SK-N-SH (cell line): ENCODE measurements at regions not wholly inside any gene's neighbourhood (a gene's known extent, or its start where the extent isn't known, plus 50 kb on each side); places are given as distances from the start of the nearest gene placed in this dataset.

Experiments
- CTCF ChIA-PET: fragments of 300-600, 350-600 bp; formaldehyde crosslinking; extraction: SDS; loops from one replicate; lab custom pipeline; 2021; lab: Yijun Ruan, JAX
- POLR2A ChIA-PET: fragments of 350-600 bp; sonication (Branson Sonifier 250); formaldehyde crosslinking; extraction: SDS; loops from one replicate; lab custom pipeline; 2020; ENCODE audit warnings: antibody characterized with exemption, inconsistent platforms; lab: Yijun Ruan, JAX
- DNase-seq: peaks from one replicate; pipeline ENCODE4 v3.0.0; 2012
- H2AFZ ChIP-seq: fragments of 200-600 bp; sonication (generic); 2 replicates; pipeline ENCODE4 v1.8.1; 2016; ENCODE audit warnings: antibody characterized with exemption, mild to moderate bottlenecking, low read depth
- H3F3A ChIP-seq: fragments of 200-600 bp; sonication (generic); replicated peaks from 2 replicates; pipeline ENCODE3; 2016; ENCODE audit warnings: antibody characterized with exemption, mild to moderate bottlenecking; ENCODE audit not compliant: insufficient read depth
- H3K27ac ChIP-seq, 2 experiments: fragments of 200-500 bp in 1 of 2; fragments of 200-600 bp in 1 of 2; sonication (Bioruptor generic) in 1 of 2; sonication (generic), shearing (Covaris generic) in 1 of 2; 2 replicates each; pipeline versions ENCODE4 v1.5.1 to v1.6.1; 2014 to 2016; ENCODE audit warnings: low read depth in 2 of 2, inconsistent platforms in 1 of 2, low read length in 1 of 2, mild to moderate bottlenecking in 1 of 2, mixed read lengths in 1 of 2
- H3K27me3 ChIP-seq: fragments of 200-600 bp; sonication (generic), shearing (Covaris generic); 2 replicates; pipeline ENCODE4 v1.6.1; 2016; ENCODE audit warnings: mixed run types; ENCODE audit not compliant: insufficient read depth
- H3K36me3 ChIP-seq, 2 experiments: fragments of 200-500 bp in 1 of 2; fragments of 200-600 bp in 1 of 2; sonication (Bioruptor generic) in 1 of 2; sonication (generic) in 1 of 2; replicated peaks in 1 of 2; 2 replicates each; pipeline versions ENCODE3 to v1.5.1; 2014 to 2016; ENCODE audit warnings: low read length in 1 of 2, mild to moderate bottlenecking in 1 of 2; ENCODE audit not compliant: insufficient read depth in 2 of 2, control insufficient read depth in 1 of 2
- H3K4me1 ChIP-seq, 2 experiments: fragments of 200-500 bp in 1 of 2; fragments of 200-600 bp in 1 of 2; sonication (Bioruptor generic) in 1 of 2; sonication (generic), shearing (Covaris generic) in 1 of 2; 2 replicates each; pipeline versions ENCODE4 v1.5.1 to v1.6.1; 2014 to 2016; ENCODE audit warnings: low read depth in 1 of 2, low read length in 1 of 2, mixed run types in 1 of 2; ENCODE audit not compliant: insufficient read depth in 2 of 2, control insufficient read depth in 1 of 2
- H3K4me2 ChIP-seq: fragments of 200-600 bp; sonication (generic), shearing (Covaris generic); 2 replicates; pipeline ENCODE4 v1.6.1; 2017; ENCODE audit warnings: mixed run types
- H3K4me3 ChIP-seq, 2 experiments: fragments of 200-500 bp in 1 of 2; fragments of 200-600 bp in 1 of 2; sonication (Bioruptor generic) in 1 of 2; sonication (generic), shearing (Covaris generic) in 1 of 2; 2 replicates each; pipeline versions ENCODE4 v1.5.1 to v1.8.1; 2014 to 2016; ENCODE audit warnings: low read depth in 2 of 2, inconsistent platforms in 1 of 2, low read length in 1 of 2, mild to moderate bottlenecking in 1 of 2, mixed read lengths in 1 of 2, moderate library complexity in 1 of 2
- H3K79me2 ChIP-seq: fragments of 200-600 bp; sonication (generic); 2 replicates; pipeline ENCODE4 v1.8.1; 2017; ENCODE audit warnings: mild to moderate bottlenecking; ENCODE audit not compliant: insufficient read depth
- H3K9ac ChIP-seq: fragments of 200-600 bp; sonication (generic); 2 replicates; pipeline ENCODE4 v1.6.1; 2017; ENCODE audit warnings: mixed run types
- H3K9me2 ChIP-seq: fragments of 200-600 bp; sonication (generic); 2 replicates; pipeline ENCODE4 v1.6.1; 2017; ENCODE audit warnings: mixed run types
- H3K9me3 ChIP-seq: fragments of 200-600 bp; sonication (generic); 2 replicates; pipeline ENCODE4 v1.6.1; 2017; ENCODE audit warnings: mixed run types, mild to moderate bottlenecking, moderate library complexity
- H4K20me1 ChIP-seq: fragments of 200-600 bp; sonication (generic); 2 replicates; pipeline ENCODE4 v1.6.1; 2017; ENCODE audit warnings: mild to moderate bottlenecking, mixed run types; ENCODE audit not compliant: insufficient read depth
- EP300 ChIP-seq, 2 experiments: IDR thresholded peaks; 2 replicates each; pipeline versions ENCODE4 v1.4.0 to v1.6.1; 2012; ENCODE audit warnings: borderline replicate concordance in 1 of 2, low read depth in 1 of 2, low read length in 1 of 2
- EZH2phosphoT487 ChIP-seq: fragments of 200-600 bp; sonication (generic); IDR thresholded peaks from 2 replicates; pipeline ENCODE4 v1.6.1; 2017; ENCODE audit warnings: low read depth, mixed run types, mild to moderate bottlenecking, antibody characterized with exemption, moderate library complexity, borderline replicate concordance
- FOXJ3 ChIP-seq: sonication (generic); formaldehyde crosslinking; IDR thresholded peaks from 2 replicates; pipeline ENCODE4 v1.5.1; 2020; ENCODE audit warnings: mild to moderate bottlenecking, missing genetic modification reagents
- FOXM1 ChIP-seq: IDR thresholded peaks from 2 replicates; pipeline ENCODE4 v1.4.0; 2012; ENCODE audit warnings: low read depth, mild to moderate bottlenecking
- GABPA ChIP-seq: IDR thresholded peaks from 2 replicates; pipeline ENCODE4 v1.4.0; 2012; ENCODE audit warnings: low read depth, mild to moderate bottlenecking
- GATA2 ChIP-seq: sonication (generic); formaldehyde crosslinking; IDR thresholded peaks from 2 replicates; pipeline ENCODE4 v1.5.0; 2020; ENCODE audit warnings: mild to moderate bottlenecking, missing genetic modification reagents
- IRF3 ChIP-seq: fragments of 150-350 bp; IDR thresholded peaks from 2 replicates; pipeline ENCODE4 v1.6.1; 2016; ENCODE audit warnings: mild to moderate bottlenecking, low read depth, low read length
- MEF2A ChIP-seq: IDR thresholded peaks from 2 replicates; pipeline ENCODE4 v1.4.0; 2012; ENCODE audit warnings: low read depth, borderline replicate concordance
- MXI1 ChIP-seq: IDR thresholded peaks from 2 replicates; pipeline ENCODE4 v1.6.1; 2012; ENCODE audit warnings: mild to moderate bottlenecking, low read depth, low read length, improper control_type of control experiment
- PBX3 ChIP-seq: IDR thresholded peaks from 2 replicates; pipeline ENCODE4; 2012
- POLR2AphosphoS5 ChIP-seq: IDR thresholded peaks from 2 replicates; pipeline ENCODE4 v1.6.1; 2012; ENCODE audit warnings: low read depth, low read length
- RAD21 ChIP-seq: IDR thresholded peaks from 2 replicates; pipeline ENCODE4 v1.6.1; 2012; ENCODE audit warnings: mild to moderate bottlenecking, low read length
- REST ChIP-seq: IDR thresholded peaks from 2 replicates; pipeline ENCODE4 v1.6.1; 2012; ENCODE audit warnings: mild to moderate bottlenecking, low read depth, low read length, moderate library complexity
- RFX5 ChIP-seq: IDR thresholded peaks from 2 replicates; pipeline ENCODE4 v1.6.1; 2012; ENCODE audit warnings: mild to moderate bottlenecking, improper control_type of control experiment, low read length
- SIN3A ChIP-seq: IDR thresholded peaks from 2 replicates; pipeline ENCODE4 v1.6.1; 2012; ENCODE audit warnings: low read depth, mild to moderate bottlenecking, low read length, moderate library complexity, borderline replicate concordance
- SMC3 ChIP-seq: IDR thresholded peaks from 2 replicates; pipeline ENCODE4 v1.6.1; 2012; ENCODE audit warnings: low read depth, low read length, improper control_type of control experiment
- USF2 ChIP-seq: fragments of 150-350 bp; IDR thresholded peaks from 2 replicates; pipeline ENCODE4 v1.6.1; 2017; ENCODE audit warnings: antibody characterized with exemption, low read length, low read depth, borderline replicate concordance
- WGBS: methylation state at CpG from one replicate; pipeline ENCODE4 v1.1.6; 2017; ENCODE audit warnings: low lambda C conversion rate; 5-methylcytosine and 5-hydroxymethylcytosine counted together

- H2AFZ ChIP-seq: no peak overlapping the region
These were observed 111.0 kb upstream of the TRPM1 start for GRCh38 chr15:31212326-31213080.

GRCh38 chr15:31214158-31214863 is 112.3 kb upstream of the KLF13 start:
- H3K36me3 ChIP-seq: no peaks in the 10 kb centered on the region
- DNase-seq: no peak
- ChIA-PET CTCF (interaction anchor here (0.7 to 2.3 kb wide), 26 partner anchors 8 to 282 kb away, joined by 3 to 33 read pairs (median 7); partner anchors contain the start of gene KLF13), POLR2A (interaction anchor here (0.9 to 1.7 kb wide), 4 partner anchors 8 to 178 kb away, joined by 5 to 12 read pairs (median 6); partner anchors contain the start of gene KLF13)
- no peaks in the 10 kb centered on the region for H3K9me3 ChIP-seq
- H3K9me2 ChIP-seq: no peaks in the 10 kb centered on the region
- no peak overlapping the region for H3K9ac ChIP-seq
- H3K4me3 ChIP-seq: no peak overlapping the region
- H3K4me1 ChIP-seq: peaks cover 0 to 32% of the 10 kb centered on the region in 2 experiments; a peak in 2 of 4 replicates
- no peak overlapping the region for H3K27ac ChIP-seq
- no peaks in the 10 kb centered on the region for H4K20me1 ChIP-seq
- H2AFZ ChIP-seq: no peak overlapping the region
- WGBS: 70% methylated on average over 7 of the region's 8 CpGs
- H3K27me3 ChIP-seq: no peaks in the 10 kb centered on the region
- H3K79me2 ChIP-seq: no peaks in the 10 kb centered on the region
- H3K4me2 ChIP-seq: no peak overlapping the region
- no peaks in the 10 kb centered on the region for H3F3A ChIP-seq
- TF ChIP-seq MEF2A (no peak), FOXJ3 (CRISPR knock-in tag) (no peak), POLR2AphosphoS5 (no peak), USF2 (no peak), REST (no peak), EZH2phosphoT487 (no peak), IRF3 (no peak), GABPA (no peak), FOXM1 (no peak), SMC3 (no peak), PBX3 (no peak), MXI1 (no peak), RAD21 (no peak), EP300 (IDR thresholded peaks at IDR 0.05; ENCODE audit: borderline replicate concordance in 1 of 2, low read depth in 1 of 2, low read length in 1 of 2) (no peak)

More at GRCh38 chr15:31212326-31213080, 111.0 kb upstream of the TRPM1 start:
- ChIA-PET POLR2A (interaction anchor here (0.7 to 1.2 kb wide), 2 partner anchors 87 to 114 kb away, joined by 3 to 4 read pairs; partner anchors contain the start of gene KLF13), CTCF (interaction anchor here (0.8 to 3.2 kb wide), 7 partner anchors 12 to 288 kb away, joined by 3 to 31 read pairs (median 3); no protein-coding TSS in a partner anchor)
- H3K4me1 ChIP-seq: peaks cover 0 to 32% of the 10 kb centered on the region in 2 experiments; a peak in 2 of 4 replicates
- no peaks in the 10 kb centered on the region for H3F3A ChIP-seq
- peak overlapping the region in 1 of 2 experiments; percentile 89; a peak in 2 of 4 replicates for H3K27ac ChIP-seq
- peak; percentile 81 for TF ChIP-seq RFX5
- TF ChIP-seq SIN3A: no peak
- TF ChIP-seq GATA2 (CRISPR knock-in tag): peak; percentile 33
- no peaks in the 10 kb centered on the region for H3K9me3 ChIP-seq
- H3K4me2 ChIP-seq: no peak overlapping the region
- no peaks in the 10 kb centered on the region for H3K9me2 ChIP-seq
- 67% methylated on average over 9 of the region's 10 CpGs for WGBS
- H3K4me3 ChIP-seq: no peak overlapping the region
- H3K36me3 ChIP-seq: no peaks in the 10 kb centered on the region
- no peaks in the 10 kb centered on the region for H3K27me3 ChIP-seq
- no peak for DNase-seq
- H3K9ac ChIP-seq: no peak overlapping the region
- H4K20me1 ChIP-seq: no peaks in the 10 kb centered on the region
- no peaks in the 10 kb centered on the region for H3K79me2 ChIP-seq
